Heart left ventricle (tissue), 16 donors: ENCODE measurements at regions not wholly inside any gene's neighbourhood (a gene's known extent, or its start where the extent isn't known, plus 50 kb on each side); places are given as distances from the start of the nearest gene placed in this dataset.

ENCODE experiments used
- ATAC-seq, 4 donors: fragments of 200-7000 bp; cut with Tn5 transposase; one replicate each; pipeline ENCODE4 v1.9.1; 2020 to 2022; ENCODE audit warnings: moderate library complexity in 4 of 4, mild to moderate bottlenecking in 3 of 4, moderate number of reproducible peaks in 1 of 4
- DNase-seq, 5 donors: peaks; one replicate each; pipeline ENCODE4 v3.0.0-alpha.2; 2020
- H3K27ac ChIP-seq, 12 donors: fragments of 200-600 bp; sonication (generic) in 4 of 12; one replicate each; pipeline versions ENCODE4 v1.5.0 to v1.8.0; 2016 to 2022; ENCODE audit warnings: mild to moderate bottlenecking in 2 of 12
- H3K27me3 ChIP-seq, 9 donors: fragments of 200-600 bp; sonication (generic) in 2 of 9; one replicate each; pipeline versions ENCODE4 v1.5.1 to v1.8.0; 2016 to 2022; ENCODE audit warnings: mild to moderate bottlenecking in 3 of 9
- H3K36me3 ChIP-seq, 9 donors: fragments of 200-600 bp; sonication (generic) in 2 of 9; one replicate each; pipeline versions ENCODE4 v1.5.0 to v1.8.0; 2018 to 2022; ENCODE audit warnings: mild to moderate bottlenecking in 2 of 9
- H3K4me1 ChIP-seq, 12 donors: fragments of 200-600 bp; sonication (generic) in 4 of 12; one replicate each; pipeline versions ENCODE4 v1.5.0 to v1.8.0; 2016 to 2022; ENCODE audit warnings: mild to moderate bottlenecking in 3 of 12
- H3K4me3 ChIP-seq, 12 donors: fragments of 200-600 bp; sonication (generic) in 4 of 12; one replicate each; pipeline versions ENCODE4 v1.5.0 to v1.8.0; 2017 to 2022; ENCODE audit warnings: mild to moderate bottlenecking in 9 of 12, moderate library complexity in 4 of 12
- H3K9me3 ChIP-seq, 12 donors: fragments of 200-600 bp; sonication (generic) in 4 of 12; one replicate each; pipeline versions ENCODE4 v1.5.0 to v1.8.0; 2016 to 2022; ENCODE audit warnings: mild to moderate bottlenecking in 1 of 12
- POLR2A ChIP-seq, 2 donors: fragments of 450-650 bp; IDR thresholded peaks; one replicate each; pipeline ENCODE4 v1.6.1; 2017; ENCODE audit warnings: antibody characterized with exemption in 2 of 2, mild to moderate bottlenecking in 2 of 2, moderate library complexity in 2 of 2
- WGBS, 4 donors: extraction: QIAGEN DNeasy Blood & Tissue Kit in 2 of 4; methylation state at CpG; one replicate each; pipeline versions ENCODE4 v1.1.5 to v1.1.7; 2013 to 2018; 5-methylcytosine and 5-hydroxymethylcytosine counted together
- intact Hi-C, 10 donors: fragments of 100-400 bp; cut with DNase I; formaldehyde crosslinking; loops; one replicate each; pipeline versions ENCODE4 v1.11.1 to v1.14.2; 2022
- TF ChIP-seq, protein P1 (sequence below), 12 donors: fragments of 200-600 bp; sonication (generic) in 4 of 12; IDR thresholded peaks; one replicate each; pipeline versions ENCODE4 v1.5.0 to v1.8.0; 2018 to 2022; ENCODE audit warnings: antibody characterized with exemption in 12 of 12, mild to moderate bottlenecking in 5 of 12
- donor health status: ischemic (EF 13 %, LVEDD 7.1; RV severe dilation, severe dysfunction).
- donor health status: healthy with polysubstance abuse.
- donor health status: DM: no; HTN: yes; CAD: no.
- donor health status: DM: no; HTN: no; CAD: no.
- donor health status: ischemic (EF 25% LVEDD 6.9; RV normal size, moderate dysfunction).
- donor health status: ischemic (EF 25% LVEDD 5.7; RV mildly dilated, moderate dysfunction).
- donor health status: healthy.
- donor health status: DM: yes; HTN: yes; CAD: no.
- donor health status: ischemic (EF 35%, LVEDD 5.7; RV mildly dilated, moderate dysfunction).
- donor health status: nonischemic (EF 11% LVEDD 7.7; RV severe dilation, severe dysfunction).
- donor health status: DM: yes; HTN: yes; CAD: no.
- donor health status: PGD.
- donor health status: ischemic (EF 29% LVEDD 5.4; RV normal size, mild dysfunction).
- donor health status: nonischemic (EF 23%, LVEDD 6.1; RV moderate dilation, normal function).

DNA sequence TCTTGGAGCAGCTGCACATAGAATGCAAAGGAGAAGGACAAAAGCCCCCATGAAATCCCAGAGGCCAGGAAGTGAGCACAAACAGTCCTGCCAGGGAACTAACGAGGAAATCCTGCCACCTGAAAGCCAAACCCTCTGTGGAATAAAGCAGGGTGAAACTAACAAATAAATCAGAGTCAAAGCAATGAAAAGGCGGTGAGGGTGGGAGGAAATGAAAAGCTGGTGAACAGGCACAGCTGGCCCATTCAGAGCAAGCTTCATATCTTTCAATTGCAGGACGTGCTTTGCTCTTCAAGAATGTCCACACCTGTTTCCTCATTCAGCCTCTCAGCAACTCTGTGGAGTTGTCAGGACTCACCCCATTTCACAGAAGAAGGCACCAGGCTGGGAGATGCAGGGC is 108.1 kb downstream of the ABCC12 start:
- Histone ChIP-seq H3K9me3 (no peaks in the 10 kb centered on the region), H3K27ac (no peak overlapping the region), H3K27me3 (peaks cover 0 to 5% (median 0%) of the 10 kb centered on the region in 9 donors), H3K4me3 (no peak overlapping the region), H3K36me3 (no peaks in the 10 kb centered on the region), H3K4me1 (peaks cover 0 to 2% (median 0%) of the 10 kb centered on the region in 12 donors)
- intact Hi-C loops = no loop called here
- WGBS, 4 donors = 35 to 44% (median 37%) methylated on average over 3 of the region's 3 CpGs
- DNase-seq = no peak
- ATAC-seq = no peak
- no peak for TF ChIP-seq POLR2A (IDR thresholded peaks at IDR 0.05)
- TF ChIP-seq, protein P1, sequence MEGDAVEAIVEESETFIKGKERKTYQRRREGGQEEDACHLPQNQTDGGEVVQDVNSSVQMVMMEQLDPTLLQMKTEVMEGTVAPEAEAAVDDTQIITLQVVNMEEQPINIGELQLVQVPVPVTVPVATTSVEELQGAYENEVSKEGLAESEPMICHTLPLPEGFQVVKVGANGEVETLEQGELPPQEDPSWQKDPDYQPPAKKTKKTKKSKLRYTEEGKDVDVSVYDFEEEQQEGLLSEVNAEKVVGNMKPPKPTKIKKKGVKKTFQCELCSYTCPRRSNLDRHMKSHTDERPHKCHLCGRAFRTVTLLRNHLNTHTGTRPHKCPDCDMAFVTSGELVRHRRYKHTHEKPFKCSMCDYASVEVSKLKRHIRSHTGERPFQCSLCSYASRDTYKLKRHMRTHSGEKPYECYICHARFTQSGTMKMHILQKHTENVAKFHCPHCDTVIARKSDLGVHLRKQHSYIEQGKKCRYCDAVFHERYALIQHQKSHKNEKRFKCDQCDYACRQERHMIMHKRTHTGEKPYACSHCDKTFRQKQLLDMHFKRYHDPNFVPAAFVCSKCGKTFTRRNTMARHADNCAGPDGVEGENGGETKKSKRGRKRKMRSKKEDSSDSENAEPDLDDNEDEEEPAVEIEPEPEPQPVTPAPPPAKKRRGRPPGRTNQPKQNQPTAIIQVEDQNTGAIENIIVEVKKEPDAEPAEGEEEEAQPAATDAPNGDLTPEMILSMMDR (IDR thresholded peaks at IDR 0.05) = no peak

DNA sequence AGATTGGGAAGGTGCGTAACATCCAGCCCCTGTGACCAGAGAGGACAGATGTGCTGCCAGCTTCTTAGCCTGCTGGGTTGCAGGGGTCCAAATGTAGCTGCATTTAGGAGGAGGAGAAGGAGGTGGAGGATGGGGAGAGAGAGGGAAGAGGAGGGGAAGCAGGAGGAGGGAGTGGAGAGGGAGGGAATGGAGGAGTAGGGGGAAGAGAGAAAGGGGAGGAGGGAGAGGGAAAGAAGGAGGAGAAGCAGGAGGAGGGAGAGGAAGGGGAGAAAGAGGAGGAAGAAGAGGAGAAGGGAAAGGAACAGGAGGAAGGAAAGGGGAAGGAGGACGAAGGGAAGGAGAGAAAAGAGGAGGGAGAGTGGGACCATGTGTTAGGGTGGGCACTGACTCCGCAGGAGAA is 108.6 kb downstream of the ABCC12 start:
- ATAC-seq (no peak), DNase-seq (no peak)
- H3K4me1 ChIP-seq = no peaks in the 10 kb centered on the region
- no peaks in the 10 kb centered on the region for H3K9me3 ChIP-seq
- WGBS, 4 donors = 70 to 77% (median 75%) methylated on average over 3 of the region's 3 CpGs
- no peak overlapping the region for H3K27ac ChIP-seq
- H3K27me3 ChIP-seq = peaks cover 0 to 5% (median 0%) of the 10 kb centered on the region in 9 donors
- intact Hi-C loops = no loop called here
- no peaks in the 10 kb centered on the region for H3K36me3 ChIP-seq
- TF ChIP-seq, protein P1 (IDR thresholded peaks at IDR 0.05) = no peak
- no peak for TF ChIP-seq POLR2A (IDR thresholded peaks at IDR 0.05)
- no peak overlapping the region for H3K4me3 ChIP-seq

DNA sequence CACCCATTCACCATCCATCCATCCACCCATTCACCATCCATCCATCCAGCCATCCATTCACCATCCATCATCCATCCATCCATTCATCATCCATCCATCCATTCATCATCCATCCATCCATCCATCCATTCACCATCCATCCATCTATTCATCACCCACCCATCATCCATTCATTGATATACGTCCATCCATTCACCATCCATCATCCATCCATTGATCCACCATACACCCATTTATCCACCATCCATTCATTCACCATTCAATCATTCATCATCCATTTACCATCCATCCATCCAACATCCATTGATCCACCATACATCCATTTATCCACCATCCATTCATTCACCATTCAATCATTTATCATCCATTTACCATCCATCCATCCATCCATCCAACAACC is 111.7 kb downstream of the ABCC12 start:
- intact Hi-C loops = no loop called here
- Histone ChIP-seq H3K27me3 (peaks cover 0 to 4% (median 0%) of the 10 kb centered on the region in 9 donors), H3K36me3 (no peaks in the 10 kb centered on the region), H3K4me1 (no peaks in the 10 kb centered on the region), H3K27ac (no peak overlapping the region), H3K9me3 (no peaks in the 10 kb centered on the region), H3K4me3 (no peak overlapping the region)
- ATAC-seq = no peak
- no peak for DNase-seq
- 82 to 88% (median 88%) methylated on average over 1 of the region's 1 CpG for WGBS, 4 donors
- TF ChIP-seq, protein P1 (IDR thresholded peaks at IDR 0.05) = no peak
- TF ChIP-seq POLR2A (IDR thresholded peaks at IDR 0.05) = no peak

DNA sequence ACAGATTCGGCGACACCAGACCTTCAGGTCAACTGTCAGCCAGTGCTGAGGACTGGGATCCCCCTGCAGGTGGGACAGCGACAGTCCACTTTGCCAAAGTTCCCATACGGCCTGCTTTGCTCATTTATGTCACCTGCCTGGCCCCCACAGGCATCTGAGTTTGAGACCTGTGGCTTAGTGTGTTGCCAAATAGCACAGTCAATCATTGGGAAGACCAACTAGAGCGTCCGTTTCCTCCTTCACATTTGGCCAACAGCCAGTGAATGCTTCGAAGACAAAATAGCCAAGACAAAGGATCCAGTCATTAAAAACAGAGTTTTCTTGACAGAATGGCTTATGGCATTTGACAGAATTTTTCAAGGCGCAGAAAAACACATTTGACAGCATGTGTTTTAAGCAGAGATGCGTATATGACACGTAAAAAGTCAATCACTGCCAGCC is 113.8 kb downstream of the ABCC12 start:
- Histone ChIP-seq H3K4me1 (no peaks in the 10 kb centered on the region), H3K4me3 (no peak overlapping the region), H3K36me3 (no peaks in the 10 kb centered on the region), H3K9me3 (no peaks in the 10 kb centered on the region), H3K27me3 (peaks cover 0 to 4% (median 0%) of the 10 kb centered on the region in 9 donors), H3K27ac (no peak overlapping the region)
- TF ChIP-seq, protein P1 (IDR thresholded peaks at IDR 0.05) = no peak
- no peak for TF ChIP-seq POLR2A (IDR thresholded peaks at IDR 0.05)
- WGBS, 4 donors = 47 to 58% (median 50%) methylated on average over 10 of the region's 10 CpGs
- ATAC-seq (no peak), DNase-seq (no peak)
- intact Hi-C loops = no loop called here
